Stimulated activated CD8-positive, alpha-beta memory T cell treated with anti-CD3 and anti-CD28 coated beads, Interleukin-15, amount 100 ng/mL, for 4 hours (primary cell): ENCODE measurements at regions not wholly inside any gene's neighbourhood (a gene's known extent, or its start where the extent isn't known, plus 50 kb on each side); places are given as distances from the start of the nearest gene placed in this dataset.
"Not testable (repeated sequence)": the region's sequence is repeated elsewhere in the genome, so short reads cannot be mapped to it uniquely, and the experiment has no call there.

Experiments
- DNase-seq, 2 donors: peaks; one replicate each; pipeline ENCODE4 v3.0.0-alpha.2; 2020; ENCODE audit warnings: low read depth in 2 of 2

GRCh38 chr12:131213896-131214442, 260.3 kb downstream of the ADGRD1 start:
- no peak for DNase-seq

- DNase-seq = not testable (repeated sequence)
These were observed 261.2 kb downstream of the ADGRD1 start for GRCh38 chr12:131214936-131215335.

- DNase-seq = not testable (repeated sequence)
These were observed 262.9 kb downstream of the ADGRD1 start for GRCh38 chr12:131216587-131216986.

GRCh38 chr12:131217024-131217586, 263.4 kb downstream of the ADGRD1 start:
- no peak for DNase-seq

GRCh38 chr12:131218026-131218922, 264.6 kb downstream of the ADGRD1 start:
- no peak for DNase-seq

- DNase-seq = no peak
These were observed 265.4 kb downstream of the ADGRD1 start for GRCh38 chr12:131218923-131219669.

GRCh38 chr12:131219670-131220330, 266.1 kb downstream of the ADGRD1 start:
- DNase-seq = no peak

DNA sequence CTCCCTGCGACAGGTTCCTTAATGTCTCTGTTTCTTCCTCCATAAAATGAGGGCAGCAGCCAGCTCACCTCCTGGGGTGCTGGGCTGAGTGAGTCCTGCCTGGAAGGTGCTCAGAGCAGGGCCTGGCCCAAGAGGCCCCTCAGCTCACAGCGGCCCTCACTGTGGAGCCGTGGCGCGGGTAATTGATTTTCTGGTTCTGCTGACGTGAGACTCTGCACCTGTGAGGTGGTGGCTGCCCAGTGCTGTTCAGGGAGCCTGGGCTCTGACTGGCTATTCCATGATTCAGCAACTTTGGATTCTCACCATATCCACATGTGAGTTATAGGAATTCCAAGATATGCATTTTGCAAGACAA, 266.6 kb downstream of the ADGRD1 start:
- DNase-seq = no peak

GRCh38 chr12:131221061-131221956, 267.6 kb downstream of the ADGRD1 start:
- DNase-seq = no peak

DNA sequence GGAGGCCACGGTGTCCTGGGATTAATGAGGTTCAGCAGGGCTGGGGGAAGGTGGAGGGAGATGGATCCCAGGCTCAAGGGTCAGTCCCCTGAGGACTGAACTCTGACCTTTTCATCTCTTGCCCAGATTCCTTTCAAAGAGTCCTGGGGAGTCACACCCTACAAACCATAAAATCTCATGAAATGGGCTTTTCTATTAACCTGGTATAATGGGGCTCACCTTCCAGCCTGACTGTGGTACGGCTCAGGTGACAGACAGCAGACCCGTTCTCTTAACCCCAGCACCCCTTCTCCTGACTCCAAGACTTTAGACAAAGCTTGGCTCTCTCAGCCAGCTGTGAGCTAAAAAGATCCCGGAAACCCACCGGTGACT, 268.2 kb downstream of the ADGRD1 start:
- DNase-seq = no peak

DNA sequence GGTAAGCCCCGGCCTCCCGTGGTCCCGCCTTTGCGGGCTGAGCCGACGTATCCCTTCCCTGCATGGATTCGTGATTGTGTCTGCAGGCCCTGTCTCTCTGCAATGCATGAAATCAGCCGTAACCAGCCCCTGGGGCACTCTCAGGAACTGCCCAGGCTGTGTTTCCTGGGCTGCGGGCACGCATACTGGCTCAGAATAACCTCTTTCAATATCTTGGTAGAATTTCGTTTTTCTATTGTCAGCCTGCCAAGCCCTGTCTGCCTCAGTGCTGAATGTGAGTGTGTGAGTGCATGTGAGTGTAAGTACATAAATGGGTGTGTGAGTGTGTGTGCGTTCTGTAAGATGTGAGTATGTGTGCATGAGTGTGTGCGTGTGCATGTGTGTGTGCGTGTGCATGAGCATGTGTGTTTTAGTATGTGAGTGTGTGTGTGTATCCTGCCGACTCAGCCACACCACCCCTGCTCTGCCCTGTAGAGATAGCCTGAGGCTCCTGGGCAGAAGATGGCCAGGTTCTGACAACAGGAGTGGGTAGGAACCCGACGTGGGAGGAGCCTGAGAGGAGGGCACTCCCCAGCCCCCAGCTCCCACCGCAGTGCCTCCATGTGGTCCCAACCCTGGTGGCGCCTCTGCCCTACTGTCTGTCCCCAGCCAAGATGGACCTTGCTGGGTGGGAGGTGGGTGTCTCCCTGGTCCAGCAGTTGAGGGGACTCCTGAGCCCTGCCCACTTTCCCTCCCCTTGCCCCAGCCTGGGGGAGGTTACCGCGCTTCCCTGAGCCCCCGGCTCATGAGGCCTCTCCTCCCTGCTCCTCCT, 268.8 kb downstream of the ADGRD1 start:
- DNase-seq = no peak

DNA sequence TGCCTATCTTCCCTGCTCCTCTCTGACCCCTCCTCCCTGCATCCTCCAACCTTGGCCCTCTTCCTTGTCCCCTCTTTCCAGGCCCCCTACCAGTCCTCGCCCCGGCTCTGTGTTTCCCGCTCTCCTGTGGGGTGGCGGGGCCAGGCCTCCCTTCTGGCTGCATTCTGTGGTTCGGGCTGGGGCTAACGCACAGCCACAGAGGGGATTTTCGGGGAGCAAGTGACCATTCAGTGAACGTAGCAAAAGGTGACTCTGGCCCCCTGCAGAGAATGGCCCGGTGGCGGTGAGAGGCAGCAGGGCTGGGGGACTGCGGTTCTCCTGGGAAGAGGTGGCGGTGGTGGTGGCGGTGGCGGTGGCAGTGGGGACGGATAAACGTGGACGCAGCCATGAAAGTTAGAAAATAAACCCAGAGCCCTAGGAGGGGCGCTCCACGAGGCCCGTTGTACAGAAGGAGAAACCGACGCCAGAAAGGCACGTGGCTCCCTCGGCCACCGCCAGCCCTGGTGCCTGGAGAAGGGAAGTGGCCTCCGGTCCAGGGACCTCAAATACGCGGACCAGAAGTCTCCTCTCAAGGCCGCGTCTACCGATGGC, 269.6 kb downstream of the ADGRD1 start:
- no peak for DNase-seq

DNA sequence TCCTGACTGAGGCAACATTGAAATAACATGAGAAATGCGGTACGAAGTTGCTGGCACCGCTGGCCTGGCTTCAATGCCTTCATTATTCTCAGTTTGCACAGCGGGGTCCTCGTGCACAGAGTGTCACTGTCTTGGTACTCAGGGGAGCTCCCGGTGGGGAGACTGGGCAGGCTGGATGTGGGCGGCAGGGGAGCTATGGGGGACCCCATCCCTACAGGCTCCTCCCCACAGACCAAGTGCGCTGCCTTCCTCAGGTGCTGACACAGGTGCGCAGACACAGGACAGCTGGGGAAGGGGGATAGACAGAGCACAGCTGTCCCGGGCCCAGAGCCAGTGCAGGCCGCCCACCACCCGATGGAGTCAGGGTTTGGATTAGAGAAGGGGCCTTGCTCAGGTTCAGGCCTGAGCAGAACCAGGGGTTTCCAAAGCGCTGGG, 270.1 kb downstream of the ADGRD1 start:
- no peak for DNase-seq

DNA sequence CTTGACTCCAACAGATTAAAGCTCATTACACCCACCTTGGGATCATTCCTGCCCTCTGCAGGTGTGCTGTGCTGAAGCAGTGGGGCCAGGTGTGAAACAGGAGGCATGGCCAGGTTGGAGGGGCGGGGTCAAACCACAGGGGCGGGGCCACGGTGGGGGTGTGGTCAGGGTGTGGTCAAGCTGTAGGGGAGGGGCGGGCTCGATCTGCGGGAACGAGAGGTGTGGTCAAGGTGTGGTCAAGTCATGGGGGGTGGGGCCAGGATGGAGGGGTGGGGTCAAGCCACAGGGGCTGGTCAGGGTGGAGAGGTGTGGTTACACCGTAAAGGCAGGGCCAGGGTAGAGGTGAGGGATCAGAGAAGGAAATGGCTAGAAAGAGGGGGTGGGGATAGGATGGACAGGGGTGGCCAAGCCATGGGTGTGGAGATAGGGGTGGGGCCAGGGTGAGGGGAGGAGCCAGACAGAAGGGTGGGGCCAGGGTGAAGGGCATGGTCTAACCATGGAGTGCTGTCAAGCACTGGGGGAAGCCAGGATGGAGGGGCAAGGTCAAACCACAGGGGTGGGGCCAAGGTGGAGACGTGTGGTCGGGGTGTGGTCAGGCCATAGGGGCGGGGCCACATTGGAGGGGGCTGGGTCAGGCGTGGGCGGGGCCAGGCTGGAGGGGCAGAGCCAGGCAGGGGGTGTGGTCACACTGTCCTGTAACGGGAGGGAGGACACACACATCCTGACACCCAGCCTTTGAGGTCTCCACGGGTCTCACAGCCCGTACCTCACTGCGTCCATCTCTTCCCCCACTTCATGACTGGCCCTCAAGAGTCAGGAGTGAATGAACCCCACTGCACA, 270.7 kb downstream of the ADGRD1 start:
- not testable (repeated sequence) for DNase-seq

DNA sequence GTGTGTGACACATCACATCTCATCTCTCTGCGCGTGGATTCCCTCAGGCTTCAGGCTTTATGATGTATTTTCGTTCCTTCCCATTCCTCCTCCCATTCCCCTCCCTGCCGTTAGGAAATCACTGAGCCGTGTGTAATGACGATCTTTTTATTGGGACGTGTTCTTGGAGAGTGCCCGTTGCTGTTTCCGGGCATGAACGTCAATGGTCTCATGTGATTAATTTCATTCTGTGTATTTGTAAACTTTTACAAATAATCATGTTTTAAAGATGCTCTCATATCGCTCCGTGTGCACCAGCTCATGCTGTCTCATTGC, 271.3 kb downstream of the ADGRD1 start:
- not testable (repeated sequence) for DNase-seq

DNA sequence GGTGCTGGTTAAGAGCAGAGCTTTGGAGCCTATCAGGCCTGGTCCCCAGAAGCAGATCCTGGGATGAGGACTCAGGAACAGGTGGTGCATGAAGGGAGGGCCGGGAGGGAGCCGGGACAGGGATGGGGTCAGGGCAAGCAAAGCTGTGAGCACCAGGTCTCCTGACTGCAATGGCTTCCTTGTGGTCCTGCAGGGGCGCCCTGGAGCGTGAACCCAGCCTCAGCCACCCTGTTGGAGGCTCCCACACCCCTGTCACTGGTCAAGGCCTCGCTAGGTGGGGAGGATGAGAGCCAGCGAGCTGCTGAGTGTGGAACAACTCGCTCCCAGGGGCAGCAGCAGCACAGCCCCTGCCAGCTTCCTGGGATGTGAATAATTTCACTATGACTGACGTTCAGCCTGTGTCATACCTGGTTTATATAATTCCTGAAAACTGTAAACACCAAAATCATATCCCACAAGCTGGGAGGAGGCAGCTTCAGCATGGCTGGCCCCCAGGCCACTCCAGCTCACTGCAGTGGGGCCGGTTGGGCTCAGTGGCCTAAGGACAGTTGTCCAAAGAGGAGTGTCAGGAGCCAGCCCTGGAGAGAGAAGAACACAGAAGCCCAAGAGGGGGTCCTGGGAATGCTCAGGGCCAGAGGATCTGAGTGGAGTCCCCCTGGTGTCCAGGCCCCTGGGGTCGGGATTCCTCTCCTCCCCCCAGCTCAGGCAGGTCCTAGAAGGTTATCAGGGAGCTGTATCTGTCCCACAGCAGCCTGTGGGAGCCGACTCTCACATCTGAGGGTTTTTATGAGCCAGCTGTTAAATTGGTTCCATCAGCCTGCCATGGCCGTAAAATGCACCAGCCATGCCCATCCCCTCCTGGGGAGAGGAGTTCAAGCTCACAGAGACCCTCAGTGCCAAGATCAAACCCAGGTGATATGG, 272.9 kb downstream of the ADGRD1 start:
- DNase-seq = no peak

GRCh38 chr12:131227641-131228040, 273.9 kb downstream of the ADGRD1 start:
- DNase-seq = not testable (repeated sequence)

DNA sequence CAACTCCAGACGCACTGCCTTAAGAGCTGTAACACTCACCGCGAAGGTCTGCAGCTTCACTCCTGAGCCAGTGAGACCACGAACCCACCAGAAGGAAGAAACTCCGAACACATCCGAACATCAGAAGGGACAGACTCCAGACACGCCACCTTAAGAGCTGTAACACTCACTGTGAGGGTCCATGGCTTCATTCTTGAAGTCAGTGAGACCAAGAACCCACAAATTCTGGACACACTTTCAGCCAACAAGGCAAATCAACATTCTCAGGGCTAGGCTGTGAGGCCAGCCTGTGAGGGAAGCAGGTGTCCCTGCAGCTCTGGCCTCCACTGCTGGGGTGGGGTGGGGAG, 275.3 kb downstream of the ADGRD1 start:
- not testable (repeated sequence) for DNase-seq
